Ishikawa (cell line): ENCODE measurements at regions not wholly inside any gene's neighbourhood (a gene's known extent, or its start where the extent isn't known, plus 50 kb on each side); places are given as distances from the start of the nearest gene placed in this dataset.

Experiments used
- CEBPB ChIP-seq: IDR thresholded peaks from 2 replicates; pipeline ENCODE4 v1.6.1; 2012
- CREB1 ChIP-seq: IDR thresholded peaks from 2 replicates; pipeline ENCODE4 v1.6.1; 2012; ENCODE audit warnings: low read depth
- EGR1 ChIP-seq: IDR thresholded peaks from 2 replicates; pipeline ENCODE4 v1.6.1; 2012
- EP300 ChIP-seq: IDR thresholded peaks from 2 replicates; pipeline ENCODE4 v1.6.1; 2012; ENCODE audit warnings: borderline replicate concordance
- FOXM1 ChIP-seq: IDR thresholded peaks from 2 replicates; pipeline ENCODE4 v1.6.1; 2012; ENCODE audit warnings: low read depth, borderline replicate concordance
- NFIC ChIP-seq: IDR thresholded peaks from 2 replicates; pipeline ENCODE4 v1.6.1; 2012
- RAD21 ChIP-seq: IDR thresholded peaks from 2 replicates; pipeline ENCODE4 v1.6.1; 2012; ENCODE audit warnings: low read depth
- TAF1 ChIP-seq: IDR thresholded peaks from 2 replicates; pipeline ENCODE4 v1.6.1; 2012; ENCODE audit warnings: low read depth, mild to moderate bottlenecking
- TCF12 ChIP-seq: IDR thresholded peaks from 2 replicates; pipeline ENCODE4 v1.6.1; 2012; ENCODE audit warnings: low read depth
- TEAD4 ChIP-seq: IDR thresholded peaks from 2 replicates; pipeline ENCODE4 v1.6.1; 2012
- USF1 ChIP-seq: IDR thresholded peaks from 2 replicates; pipeline ENCODE4 v1.6.1; 2012
- YY1 ChIP-seq: IDR thresholded peaks from 2 replicates; pipeline ENCODE4 v1.6.1; 2012; ENCODE audit warnings: low read depth
- ZBTB7A ChIP-seq: IDR thresholded peaks from 2 replicates; pipeline ENCODE4 v1.6.1; 2012; ENCODE audit warnings: low read depth
- TF ChIP-seq, protein P1 (sequence below): IDR thresholded peaks from 2 replicates; pipeline ENCODE4 v1.6.1; 2012; ENCODE audit warnings: low read depth, mild to moderate bottlenecking
- TF ChIP-seq, protein P2 (sequence below): IDR thresholded peaks from 2 replicates; pipeline ENCODE4 v1.6.1; 2012

DNA sequence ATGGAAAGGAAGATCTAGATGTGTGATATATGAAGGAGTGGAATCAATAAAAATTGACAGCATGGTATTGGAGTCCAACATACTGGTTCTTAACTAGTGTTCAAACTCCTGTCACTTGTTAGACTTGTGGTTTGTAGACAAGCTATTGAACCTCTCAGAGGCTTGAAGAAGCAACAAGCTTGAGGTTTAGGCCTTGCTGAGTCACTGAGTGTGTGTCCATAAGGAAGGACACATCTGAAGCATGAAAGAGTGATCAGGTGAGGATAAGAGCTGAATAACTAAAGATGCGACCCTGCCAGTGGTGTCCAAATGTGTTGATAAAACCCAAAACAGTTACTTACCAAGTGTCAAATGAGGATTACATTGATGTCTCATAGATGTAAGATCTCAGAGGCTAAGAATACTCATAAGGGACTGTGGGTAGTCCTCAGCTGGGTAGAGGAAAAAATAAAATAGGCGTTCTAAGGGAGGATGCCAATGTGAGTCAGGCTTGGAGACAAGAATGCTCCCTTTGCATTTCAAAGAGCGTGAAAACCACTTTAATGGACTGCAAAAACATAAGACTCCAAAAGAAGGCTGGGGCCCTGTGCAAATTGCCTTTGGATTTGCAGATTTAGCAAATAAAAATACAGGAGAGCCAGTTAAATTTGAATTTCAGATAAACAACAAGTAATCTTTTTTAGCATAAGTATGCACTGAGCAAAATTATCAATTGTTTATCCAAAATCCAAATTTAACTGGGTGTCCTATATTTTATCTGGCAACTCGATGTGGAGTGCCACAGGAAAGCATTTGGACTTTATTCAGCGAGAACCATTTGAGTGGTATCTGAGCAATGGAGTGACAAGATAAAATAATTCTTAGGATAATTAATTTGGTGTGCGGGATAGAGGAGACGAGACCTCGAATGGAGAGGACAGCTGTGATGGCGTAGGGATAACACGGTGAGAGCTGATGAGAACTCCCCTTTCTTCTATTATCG lies 757.3 kb upstream of the WWC1 start:
- TF ChIP-seq USF1 (no peak), ZBTB7A (no peak), EP300 (no peak)
- TF ChIP-seq, protein P1, sequence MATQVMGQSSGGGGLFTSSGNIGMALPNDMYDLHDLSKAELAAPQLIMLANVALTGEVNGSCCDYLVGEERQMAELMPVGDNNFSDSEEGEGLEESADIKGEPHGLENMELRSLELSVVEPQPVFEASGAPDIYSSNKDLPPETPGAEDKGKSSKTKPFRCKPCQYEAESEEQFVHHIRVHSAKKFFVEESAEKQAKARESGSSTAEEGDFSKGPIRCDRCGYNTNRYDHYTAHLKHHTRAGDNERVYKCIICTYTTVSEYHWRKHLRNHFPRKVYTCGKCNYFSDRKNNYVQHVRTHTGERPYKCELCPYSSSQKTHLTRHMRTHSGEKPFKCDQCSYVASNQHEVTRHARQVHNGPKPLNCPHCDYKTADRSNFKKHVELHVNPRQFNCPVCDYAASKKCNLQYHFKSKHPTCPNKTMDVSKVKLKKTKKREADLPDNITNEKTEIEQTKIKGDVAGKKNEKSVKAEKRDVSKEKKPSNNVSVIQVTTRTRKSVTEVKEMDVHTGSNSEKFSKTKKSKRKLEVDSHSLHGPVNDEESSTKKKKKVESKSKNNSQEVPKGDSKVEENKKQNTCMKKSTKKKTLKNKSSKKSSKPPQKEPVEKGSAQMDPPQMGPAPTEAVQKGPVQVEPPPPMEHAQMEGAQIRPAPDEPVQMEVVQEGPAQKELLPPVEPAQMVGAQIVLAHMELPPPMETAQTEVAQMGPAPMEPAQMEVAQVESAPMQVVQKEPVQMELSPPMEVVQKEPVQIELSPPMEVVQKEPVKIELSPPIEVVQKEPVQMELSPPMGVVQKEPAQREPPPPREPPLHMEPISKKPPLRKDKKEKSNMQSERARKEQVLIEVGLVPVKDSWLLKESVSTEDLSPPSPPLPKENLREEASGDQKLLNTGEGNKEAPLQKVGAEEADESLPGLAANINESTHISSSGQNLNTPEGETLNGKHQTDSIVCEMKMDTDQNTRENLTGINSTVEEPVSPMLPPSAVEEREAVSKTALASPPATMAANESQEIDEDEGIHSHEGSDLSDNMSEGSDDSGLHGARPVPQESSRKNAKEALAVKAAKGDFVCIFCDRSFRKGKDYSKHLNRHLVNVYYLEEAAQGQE = no peak

DNA sequence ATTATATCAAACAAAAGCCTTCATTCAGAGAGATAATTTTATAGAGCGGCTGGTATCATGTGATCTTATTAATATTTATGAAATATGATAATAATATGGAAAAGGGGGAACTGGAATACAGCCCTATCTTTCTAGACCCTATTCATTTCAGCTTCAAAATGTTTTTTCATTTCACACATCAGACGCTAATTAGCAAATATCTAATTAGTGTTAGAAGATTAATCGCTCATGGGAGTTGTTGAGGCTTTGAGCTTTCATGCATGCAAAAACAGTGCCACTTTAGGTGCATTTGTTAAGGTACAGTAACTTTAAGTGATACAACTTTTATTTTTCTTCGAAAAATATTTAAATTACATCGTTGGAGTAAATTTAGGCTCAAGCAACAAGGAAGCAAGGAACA lies 751.7 kb upstream of the WWC1 start:
- no peak for TF ChIP-seq YY1
- no peak for TF ChIP-seq ZBTB7A

DNA sequence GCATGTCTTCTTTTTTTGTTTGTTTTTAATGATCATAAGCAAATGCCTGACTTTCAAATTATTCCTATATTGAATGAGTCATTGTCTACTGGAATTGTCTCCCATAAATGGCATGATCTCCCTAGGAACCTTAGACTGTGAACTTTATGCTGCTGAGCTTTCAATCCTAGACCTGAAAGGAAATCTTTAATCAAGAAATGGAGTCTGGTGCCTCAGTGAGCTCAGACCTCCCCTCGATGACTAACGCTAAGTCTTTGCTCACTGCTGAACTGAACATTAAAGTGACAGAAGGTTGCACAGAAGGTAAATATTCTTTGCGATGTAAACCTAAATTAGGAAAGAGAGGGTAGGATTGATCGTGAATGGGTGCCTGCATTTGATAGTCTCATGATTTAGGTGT lies 745.2 kb upstream of the WWC1 start:
- no peak for TF ChIP-seq TCF12
- TF ChIP-seq EGR1 = no peak
- no peak for TF ChIP-seq RAD21
- TF ChIP-seq, protein P1 = no peak
- no peak for TF ChIP-seq NFIC
- no peak for TF ChIP-seq YY1
- TF ChIP-seq TEAD4 = no peak
- TF ChIP-seq CREB1 = no peak
- no peak for TF ChIP-seq USF1
- TF ChIP-seq, protein P2, sequence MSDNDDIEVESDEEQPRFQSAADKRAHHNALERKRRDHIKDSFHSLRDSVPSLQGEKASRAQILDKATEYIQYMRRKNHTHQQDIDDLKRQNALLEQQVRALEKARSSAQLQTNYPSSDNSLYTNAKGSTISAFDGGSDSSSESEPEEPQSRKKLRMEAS = no peak
- no peak for TF ChIP-seq ZBTB7A
- TF ChIP-seq EP300 = no peak
- TF ChIP-seq CEBPB = no peak
- no peak for TF ChIP-seq FOXM1

DNA sequence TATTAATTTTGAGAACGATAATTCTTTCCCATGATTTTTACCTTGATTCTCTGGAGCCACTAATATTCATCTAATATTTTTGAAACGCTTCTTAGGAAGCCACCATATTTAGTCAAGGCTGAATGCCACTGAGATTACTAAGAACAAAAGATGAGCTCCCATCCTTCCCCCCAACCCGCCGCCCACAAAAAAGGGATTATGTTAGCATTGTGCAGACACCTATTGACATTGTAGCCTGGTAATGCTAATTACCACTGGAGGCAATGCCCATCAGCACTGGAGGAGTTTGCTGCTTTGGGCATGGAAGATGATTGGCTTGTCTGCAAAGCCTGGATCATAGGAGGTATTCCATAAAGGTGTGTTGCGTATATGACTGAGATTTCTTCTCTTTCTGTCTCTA lies 739.1 kb upstream of the WWC1 start:
- TF ChIP-seq EP300 = no peak
- TF ChIP-seq NFIC = no peak
- no peak for TF ChIP-seq FOXM1
- no peak for TF ChIP-seq YY1
- TF ChIP-seq CREB1 = no peak
- no peak for TF ChIP-seq TCF12

DNA sequence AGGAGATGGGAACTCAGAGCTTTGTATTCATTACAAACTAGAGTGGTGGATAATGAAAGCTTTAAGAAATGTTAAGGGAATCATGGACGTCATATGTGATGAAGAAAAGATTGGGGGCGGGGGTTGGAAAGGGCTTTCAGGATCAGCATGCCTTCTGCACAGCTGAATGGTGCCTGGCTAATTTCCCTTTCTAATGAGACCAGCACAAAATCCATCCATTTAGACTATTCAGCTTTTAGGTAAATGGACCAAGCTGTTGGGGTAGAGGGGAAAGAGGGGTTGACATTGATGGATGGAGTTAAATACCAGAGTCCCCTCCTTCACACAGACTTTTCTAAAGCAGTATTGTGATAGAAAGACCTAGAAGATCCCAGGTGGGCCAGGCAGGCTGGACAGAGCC lies 737.9 kb upstream of the WWC1 start:
- TF ChIP-seq FOXM1 (no peak), CREB1 (no peak), RAD21 (no peak), CEBPB (no peak), TAF1 (no peak), EP300 (no peak), YY1 (no peak), TCF12 (no peak), USF1 (no peak), EGR1 (no peak), NFIC (no peak), TEAD4 (no peak), ZBTB7A (no peak)
- TF ChIP-seq, protein P2 = no peak
- TF ChIP-seq, protein P1 = no peak
